ENCODE measurements at regions not wholly inside any gene's neighbourhood (a gene's known extent, or its start where the extent isn't known, plus 50 kb on each side); places are given as distances from the start of the nearest gene placed in this dataset.

GRCh38 chr13:22837980-22838647 lies 342.7 kb upstream of the SGCG start (continued):
- TF ChIP-seq EGR1 (IDR thresholded peaks at IDR 0.05; ENCODE audit: borderline replicate concordance, low read depth, low read length) (no peak), SP1 (IDR thresholded peaks at IDR 0.05; ENCODE audit: low read depth, low read length) (no peak), FOSL1 (IDR thresholded peaks at IDR 0.05; ENCODE audit: insufficient read depth, low read depth, low read length) (no peak)
